ENCODE measurements at regions not wholly inside any gene's neighbourhood (a gene's known extent, or its start where the extent isn't known, plus 50 kb on each side); places are given as distances from the start of the nearest gene placed in this dataset.

- DNase-seq = no peak
Measured at GRCh38 chr5:38029397-38030065, 189.7 kb upstream of the GDNF start.

DNA sequence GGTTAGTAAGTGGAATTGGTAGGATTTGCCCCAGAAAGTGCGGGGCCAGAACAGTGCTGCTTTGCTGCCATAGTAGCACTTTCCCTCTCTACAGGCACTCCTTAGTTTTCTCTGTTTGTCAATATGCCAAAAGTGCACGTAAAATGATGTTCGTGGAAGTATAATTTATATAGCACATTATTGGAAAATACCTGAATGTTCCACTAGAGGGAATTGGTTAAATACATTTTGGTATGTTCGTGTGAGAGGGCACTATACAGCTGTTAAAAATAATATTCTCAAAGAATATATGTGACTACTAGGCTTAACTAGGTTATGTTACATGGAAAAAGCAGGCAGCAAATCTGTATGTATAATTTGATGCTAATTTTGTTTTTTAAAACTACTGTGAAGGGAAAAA is 184.0 kb upstream of the GDNF start:
- no peak for DNase-seq

GRCh38 chr5:38023371-38023770 is 183.5 kb upstream of the GDNF start:
- no peak for DNase-seq

DNA sequence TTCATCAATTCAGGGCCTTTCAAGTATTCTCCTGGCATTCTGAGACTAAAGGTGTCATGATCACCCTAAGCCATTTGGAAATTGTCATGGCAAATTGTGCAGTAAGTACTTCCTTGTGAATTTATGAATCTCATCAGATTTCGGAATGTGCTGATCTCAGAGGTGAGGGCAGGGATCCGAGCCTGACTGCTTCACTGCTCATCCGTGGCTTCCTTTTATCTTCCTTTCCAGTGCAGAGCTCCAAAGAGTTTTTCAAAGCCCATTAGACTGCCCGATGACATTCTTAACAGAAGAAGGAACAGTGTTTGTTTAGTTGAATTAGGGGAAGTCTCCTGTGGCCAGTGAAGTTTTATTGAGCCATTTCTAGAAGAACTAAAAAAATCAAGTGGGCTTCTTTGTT is 182.8 kb upstream of the GDNF start:
- DNase-seq = no peak

- peak; percentile 14 for DNase-seq
Measured at GRCh38 chr5:38018016-38018415, 178.2 kb upstream of the GDNF start.

DNA sequence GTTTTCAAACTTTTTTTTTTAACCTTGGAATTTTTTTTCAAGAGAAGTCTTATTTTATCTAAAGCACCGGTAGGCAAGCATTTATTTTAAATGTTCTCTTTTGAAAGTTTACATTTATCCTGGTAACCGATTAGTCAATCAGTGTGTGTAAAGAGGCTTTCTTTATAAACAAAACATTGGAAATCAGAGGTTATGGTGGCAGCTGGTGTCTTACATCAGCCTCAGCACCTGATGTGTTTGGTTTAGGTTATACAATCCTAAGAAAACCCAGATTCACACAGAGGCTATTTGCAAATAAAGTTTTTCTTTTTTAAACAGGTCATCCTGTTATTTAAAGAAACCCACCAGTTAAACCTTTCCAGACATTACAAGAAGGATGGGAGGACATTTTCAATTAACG is 173.3 kb upstream of the GDNF start:
- no peak for DNase-seq

DNA sequence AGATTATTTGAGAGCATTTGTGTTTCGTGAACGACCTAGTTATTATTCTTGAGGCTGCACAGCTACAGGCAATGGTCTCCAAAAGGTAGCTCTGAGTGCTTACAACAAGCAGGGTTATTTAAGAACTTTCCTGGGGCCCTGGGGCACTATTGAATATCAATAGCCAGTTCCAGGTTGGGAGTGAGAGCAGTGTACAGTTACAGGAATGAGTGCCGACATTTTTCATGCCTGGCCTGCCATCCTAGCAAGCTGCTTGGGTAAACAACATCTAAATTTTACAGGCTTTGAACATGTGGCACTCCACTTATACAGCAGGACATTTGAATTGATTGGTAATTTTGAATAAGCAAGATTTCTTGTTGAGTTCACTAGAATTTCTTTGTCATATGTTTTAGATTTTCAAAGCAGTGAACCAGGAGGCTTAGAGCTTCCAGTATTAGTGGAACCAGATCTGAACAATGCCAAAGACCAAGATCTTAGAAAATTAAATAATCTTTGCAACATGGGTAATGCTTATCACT is 171.9 kb upstream of the GDNF start:
- no peak for DNase-seq

- DNase-seq = peak; percentile 52
Measured at GRCh38 chr5:38009749-38010358, 170.0 kb upstream of the GDNF start.

GRCh38 chr5:38008198-38008597 is 168.4 kb upstream of the GDNF start:
- DNase-seq = peak; percentile 64

DNA sequence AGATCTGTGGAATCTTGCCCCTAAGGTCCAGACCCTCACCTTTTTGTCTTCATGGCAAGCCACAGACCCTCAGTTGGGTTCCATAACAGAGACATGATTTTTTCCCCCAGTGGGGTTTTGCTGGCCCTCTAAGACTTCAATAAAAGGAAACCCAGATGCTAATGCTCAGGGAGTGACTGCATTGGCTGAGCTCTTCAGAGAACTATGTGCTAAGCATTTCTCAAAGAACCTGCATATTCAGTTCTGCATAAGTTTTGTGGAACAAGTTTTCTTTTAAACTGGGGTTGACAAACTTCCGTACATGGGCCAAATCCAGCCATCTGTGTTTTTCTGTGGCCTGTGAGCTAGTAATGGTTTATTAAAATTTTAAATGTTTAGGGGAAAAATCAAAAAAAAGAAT is 159.8 kb upstream of the GDNF start:
- DNase-seq = no peak

DNA sequence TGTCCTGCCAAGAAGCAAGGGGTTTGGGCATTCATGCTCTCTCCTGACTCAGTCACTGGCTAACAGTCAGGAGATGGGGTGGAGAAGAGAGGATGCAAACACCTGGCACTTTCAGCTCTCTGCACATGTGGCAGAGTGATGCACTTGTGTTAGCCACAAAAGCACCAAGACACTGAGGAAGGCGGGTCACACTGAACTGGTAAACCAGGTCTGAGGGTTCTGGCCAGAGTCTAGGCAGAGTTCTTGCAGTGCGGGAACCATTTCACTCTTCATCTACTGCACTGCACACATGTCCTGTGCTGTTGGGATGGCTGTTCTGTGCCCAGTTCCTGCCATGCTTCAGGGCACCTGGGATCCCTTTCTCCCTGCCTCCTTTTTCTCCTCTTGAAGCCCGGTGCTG is 157.1 kb upstream of the GDNF start:
- DNase-seq = no peak

DNA sequence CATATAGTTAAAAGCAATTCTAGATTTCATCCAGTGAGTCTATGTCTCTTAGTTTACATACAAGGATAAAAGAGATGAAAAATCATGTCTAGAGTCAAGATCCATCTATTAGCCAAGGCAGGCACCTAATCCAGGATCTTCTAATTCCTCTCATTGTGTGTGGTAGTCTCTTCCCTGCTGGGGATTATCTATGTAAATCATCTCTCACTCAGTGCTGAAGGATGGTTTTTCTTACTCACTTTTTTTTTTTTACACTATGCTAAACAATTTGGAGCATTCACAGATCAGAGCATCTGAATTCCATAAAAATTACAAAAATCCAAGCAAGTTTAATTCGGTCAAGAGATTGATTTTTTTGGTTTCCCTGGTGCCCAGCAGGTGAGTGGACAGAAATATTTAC is 154.9 kb upstream of the GDNF start:
- no peak for DNase-seq

DNA sequence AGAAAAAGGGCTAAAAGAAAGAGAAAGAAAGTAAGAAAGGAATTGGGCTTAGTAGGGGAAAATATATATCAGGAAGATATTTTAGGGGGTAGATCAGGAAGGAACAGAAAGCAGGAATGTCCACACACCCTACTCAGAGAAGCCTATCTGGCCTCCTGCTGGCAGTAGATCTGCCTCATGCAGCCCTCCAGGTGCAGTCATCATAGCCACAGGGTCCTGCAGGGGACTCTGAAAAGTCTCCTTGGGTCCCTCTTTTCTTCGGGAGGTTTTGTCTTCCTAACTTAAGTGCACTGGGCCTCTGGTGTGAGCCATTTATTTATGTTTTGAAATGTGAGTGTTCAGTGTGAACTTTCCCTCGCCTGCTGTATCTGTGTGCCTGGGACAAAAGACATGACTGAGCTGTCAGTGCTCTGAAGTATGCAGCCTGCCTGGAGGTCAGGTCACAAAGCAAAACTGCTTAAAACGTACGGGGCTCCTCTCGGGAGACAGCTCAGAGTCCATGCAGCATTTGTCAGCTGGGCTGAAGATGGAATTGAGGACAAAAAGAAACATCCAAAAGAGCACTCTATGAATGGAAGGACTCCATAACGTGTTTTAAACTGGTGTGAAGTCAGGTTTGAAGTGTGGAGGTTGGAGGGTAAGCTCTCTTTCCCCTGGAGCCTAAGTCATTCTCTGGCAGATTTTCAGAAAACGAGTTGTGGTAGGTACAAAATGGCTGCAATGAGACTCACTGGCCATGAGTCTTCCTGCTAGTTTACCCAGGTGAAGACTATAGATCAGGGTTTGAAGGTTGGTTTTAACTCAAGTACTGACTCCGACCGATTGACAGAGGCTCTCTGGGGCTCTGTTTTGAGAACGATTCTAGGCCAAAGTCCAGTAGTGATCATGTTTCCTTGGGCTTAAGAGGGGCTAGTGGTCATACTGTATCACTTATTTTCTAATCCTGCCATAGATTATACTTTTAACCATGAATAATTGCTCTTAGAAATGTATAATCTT is 151.8 kb upstream of the GDNF start:
- DNase-seq = no peak

DNA sequence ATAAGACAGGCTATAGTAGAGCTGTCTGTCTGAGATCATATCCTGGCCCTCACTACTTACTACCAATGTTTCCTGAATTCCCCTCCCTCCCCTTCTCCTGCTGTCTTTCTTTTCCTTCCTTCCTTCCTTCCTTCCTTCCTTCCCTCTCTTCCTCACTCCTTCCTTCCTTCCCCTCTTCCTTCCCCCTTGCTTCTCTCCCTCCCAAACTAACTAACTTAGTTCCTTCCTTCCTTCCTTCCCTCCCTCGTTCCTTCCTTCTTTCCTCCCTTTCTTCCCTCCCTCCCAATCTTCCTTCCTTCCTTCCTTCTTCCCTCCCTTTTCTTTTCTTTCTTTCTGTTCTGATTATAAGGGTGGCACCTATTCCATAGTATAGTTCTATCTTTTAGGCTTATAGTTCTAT is 150.0 kb upstream of the GDNF start:
- no peak for DNase-seq

DNA sequence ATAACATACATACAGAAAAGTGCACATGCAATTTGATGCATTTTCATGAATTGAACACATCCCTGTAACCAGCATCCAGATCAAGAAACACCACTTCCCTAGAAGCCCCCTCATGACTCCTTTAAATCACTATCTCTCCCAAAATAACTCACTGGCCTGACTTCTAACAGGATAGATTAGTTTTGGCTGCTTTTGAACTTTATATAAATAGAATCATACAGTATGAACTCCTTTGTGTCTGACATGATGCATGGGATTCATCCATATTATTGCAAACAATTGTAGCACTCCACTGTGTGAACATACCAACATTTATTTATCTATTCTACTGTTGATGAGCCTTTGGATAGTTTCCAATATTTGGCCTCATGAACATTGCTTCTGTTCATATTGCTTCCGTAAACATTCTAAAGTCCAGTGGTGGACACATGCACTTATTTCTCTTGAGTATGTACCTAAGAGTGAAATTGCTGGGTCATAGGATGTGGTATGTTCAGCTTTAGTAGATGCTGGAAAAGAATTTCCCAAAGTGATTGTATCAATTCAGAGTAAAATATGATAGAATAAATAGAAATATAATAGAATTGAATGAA is 148.7 kb upstream of the GDNF start:
- DNase-seq = no peak

DNA sequence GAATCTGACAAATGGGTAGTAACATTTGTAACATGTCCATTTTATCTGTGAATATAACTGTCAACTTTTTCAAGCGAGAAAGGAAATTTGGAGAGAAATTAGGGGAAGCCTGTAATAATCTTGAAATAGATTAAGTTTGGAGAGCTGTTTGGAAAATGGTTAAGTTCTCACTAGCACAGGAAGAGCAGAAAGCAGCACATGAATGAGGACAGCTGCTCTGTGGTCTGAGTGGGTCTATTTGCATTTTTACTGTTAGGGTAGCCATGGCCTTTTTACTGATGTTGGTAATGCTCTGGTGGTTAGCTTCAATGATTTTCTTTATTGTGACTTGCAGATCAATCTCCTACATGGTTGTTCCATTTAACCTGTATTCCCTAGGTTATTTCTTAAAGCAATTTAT is 144.5 kb upstream of the GDNF start:
- no peak for DNase-seq

- no peak for DNase-seq
Measured at GRCh38 chr5:37983463-37983862, 143.6 kb upstream of the GDNF start.

DNA sequence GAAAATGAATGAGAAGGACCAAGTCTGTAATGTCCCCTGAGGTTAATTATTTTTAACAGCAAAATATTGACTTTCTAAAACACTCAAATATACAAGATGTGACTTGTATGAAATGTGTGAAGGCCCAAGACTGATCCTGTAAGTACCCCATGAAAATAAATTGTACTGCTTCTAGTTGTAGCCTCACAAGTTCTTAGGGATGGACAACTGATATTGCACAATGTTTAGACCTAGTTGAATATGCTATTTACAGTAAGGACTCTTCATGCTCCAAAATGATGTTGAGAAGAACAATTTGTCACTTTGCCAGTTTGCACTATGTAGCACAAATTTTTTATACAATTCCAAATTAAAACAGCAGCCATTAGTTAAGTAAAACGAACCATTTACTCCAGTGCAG is 139.7 kb upstream of the GDNF start:
- DNase-seq = no peak

GRCh38 chr5:37975531-37975930 is 135.7 kb upstream of the GDNF start:
- no peak for DNase-seq

DNA sequence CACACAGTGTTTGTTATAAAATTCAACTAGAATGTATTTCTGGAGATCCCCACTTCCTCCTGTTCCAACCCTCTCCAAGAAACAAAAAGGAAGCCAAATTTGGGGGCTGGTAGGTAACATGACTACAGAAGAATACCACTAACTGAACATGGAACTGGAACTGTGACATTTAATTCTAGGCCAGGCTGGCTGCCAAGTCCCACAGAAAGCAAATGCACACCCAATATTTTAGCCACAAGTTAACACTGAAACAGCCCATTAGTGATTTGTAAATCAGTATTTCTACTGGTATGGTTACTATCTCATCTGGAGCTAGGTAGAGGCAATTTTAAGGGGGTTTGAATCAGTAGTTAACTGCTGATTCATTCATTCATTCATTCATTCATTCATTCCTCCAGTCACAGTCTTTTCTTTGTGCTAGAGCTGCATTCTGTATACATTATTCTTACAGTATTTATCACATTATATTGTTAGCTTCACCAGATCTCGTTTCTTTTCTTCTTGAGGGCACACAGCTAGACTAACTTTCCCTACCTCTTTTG is 131.7 kb upstream of the GDNF start:
- peak; percentile 46 for DNase-seq

- peak; percentile 43 for DNase-seq
Measured at GRCh38 chr5:37966871-37967270, 127.0 kb upstream of the GDNF start.

- DNase-seq = no peak
Measured at GRCh38 chr5:37966291-37966690, 126.5 kb upstream of the GDNF start.

Measured in tongue (tissue), 1 donor.